Breast epithelium (tissue), 3 donors: ENCODE measurements at regions not wholly inside any gene's neighbourhood (a gene's known extent, or its start where the extent isn't known, plus 50 kb on each side); places are given as distances from the start of the nearest gene placed in this dataset.

Experiments
- POLR2AphosphoS5 ChIP-seq, 3 donors: sonication (generic); formaldehyde crosslinking; IDR thresholded peaks; one replicate each; pipeline ENCODE4 v1.6.1; 2017; ENCODE audit warnings: antibody characterized with exemption in 3 of 3
- TF ChIP-seq, protein P1 (sequence below), 3 donors: fragments of 450-650 bp; IDR thresholded peaks; one replicate each; pipeline ENCODE4 v1.5.1; 2016 to 2017; ENCODE audit warnings: antibody characterized with exemption in 3 of 3, mild to moderate bottlenecking in 3 of 3, moderate library complexity in 3 of 3

DNA sequence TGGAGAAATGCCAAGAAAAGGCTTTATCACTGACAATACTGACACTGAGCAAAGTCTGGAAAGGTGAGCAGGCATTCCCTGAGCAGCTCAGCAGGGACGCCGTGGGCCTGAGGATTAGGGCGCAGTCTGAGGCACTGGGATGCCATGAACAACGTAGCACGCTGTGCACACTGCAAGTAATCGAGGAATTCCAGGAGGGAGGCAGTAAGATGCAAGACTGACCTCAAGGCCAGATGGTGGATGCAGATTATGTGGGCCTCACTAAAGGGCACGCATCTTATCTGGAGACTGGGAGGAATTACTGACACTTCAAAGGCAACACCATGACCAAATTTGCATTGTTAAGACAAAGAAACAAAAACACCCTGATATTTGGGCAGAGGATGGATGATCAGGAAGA lies 50.4 kb upstream of the OPCML start:
- TF ChIP-seq, protein P1, sequence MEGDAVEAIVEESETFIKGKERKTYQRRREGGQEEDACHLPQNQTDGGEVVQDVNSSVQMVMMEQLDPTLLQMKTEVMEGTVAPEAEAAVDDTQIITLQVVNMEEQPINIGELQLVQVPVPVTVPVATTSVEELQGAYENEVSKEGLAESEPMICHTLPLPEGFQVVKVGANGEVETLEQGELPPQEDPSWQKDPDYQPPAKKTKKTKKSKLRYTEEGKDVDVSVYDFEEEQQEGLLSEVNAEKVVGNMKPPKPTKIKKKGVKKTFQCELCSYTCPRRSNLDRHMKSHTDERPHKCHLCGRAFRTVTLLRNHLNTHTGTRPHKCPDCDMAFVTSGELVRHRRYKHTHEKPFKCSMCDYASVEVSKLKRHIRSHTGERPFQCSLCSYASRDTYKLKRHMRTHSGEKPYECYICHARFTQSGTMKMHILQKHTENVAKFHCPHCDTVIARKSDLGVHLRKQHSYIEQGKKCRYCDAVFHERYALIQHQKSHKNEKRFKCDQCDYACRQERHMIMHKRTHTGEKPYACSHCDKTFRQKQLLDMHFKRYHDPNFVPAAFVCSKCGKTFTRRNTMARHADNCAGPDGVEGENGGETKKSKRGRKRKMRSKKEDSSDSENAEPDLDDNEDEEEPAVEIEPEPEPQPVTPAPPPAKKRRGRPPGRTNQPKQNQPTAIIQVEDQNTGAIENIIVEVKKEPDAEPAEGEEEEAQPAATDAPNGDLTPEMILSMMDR (IDR thresholded peaks at IDR 0.05) = no peak
- TF ChIP-seq POLR2AphosphoS5 (IDR thresholded peaks at IDR 0.05) = no peak
